Fibroblast of the conjunctiva (primary cell): ENCODE measurements at regions not wholly inside any gene's neighbourhood (a gene's known extent, or its start where the extent isn't known, plus 50 kb on each side); places are given as distances from the start of the nearest gene placed in this dataset.

Source experiments
- DNase-seq: peaks from one replicate; pipeline ENCODE4 v3.0.0-alpha.2; 2010; ENCODE audit warnings: low read depth

DNA sequence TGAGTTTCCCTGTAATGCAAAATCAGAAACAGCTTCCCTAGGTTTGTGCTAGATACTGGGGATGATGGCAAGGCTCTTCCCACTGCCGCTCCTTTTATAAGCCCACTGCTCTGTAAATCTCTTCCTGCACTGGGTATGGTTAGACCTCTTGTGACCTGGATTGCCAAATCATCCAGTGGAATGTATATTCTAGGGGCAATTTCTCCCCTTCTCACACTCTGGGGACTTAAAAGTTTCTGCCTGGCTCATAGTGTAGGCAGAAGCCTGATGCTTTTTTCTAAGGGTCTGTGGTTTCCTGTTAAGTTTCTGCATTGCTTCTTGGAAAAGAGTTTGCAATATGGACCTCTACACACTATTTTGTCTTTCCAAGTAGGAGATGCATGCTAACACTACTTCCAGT, 1582.0 kb upstream of the PCDH20 start:
- no peak for DNase-seq

DNA sequence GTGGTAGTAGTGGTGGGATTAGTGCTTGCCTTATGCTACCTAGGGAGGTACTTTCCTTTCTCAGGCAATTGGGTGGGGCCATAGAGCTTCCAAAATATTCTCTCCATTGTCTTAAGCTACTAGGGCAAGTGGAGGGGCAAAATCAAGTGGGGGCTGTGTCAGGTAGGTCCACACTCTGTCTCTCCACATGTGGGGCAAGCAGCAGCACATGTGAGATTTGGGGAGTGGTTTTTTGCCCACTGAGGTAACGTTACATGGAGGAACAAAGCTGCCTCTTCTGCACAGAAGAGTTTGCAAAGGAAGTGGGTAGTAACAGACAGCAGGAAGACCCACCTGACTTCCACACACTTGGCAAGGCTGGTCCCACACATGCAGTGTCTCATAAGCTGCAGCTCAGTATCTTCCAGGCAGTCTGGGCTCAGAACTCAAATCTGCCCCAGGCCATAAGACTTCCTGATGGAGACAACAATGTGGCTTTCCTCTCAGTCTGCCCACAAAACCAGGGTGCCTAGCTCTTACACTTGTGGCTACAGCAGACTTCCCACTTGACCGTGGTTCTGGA, 1581.5 kb upstream of the PCDH20 start:
- no peak for DNase-seq

DNA sequence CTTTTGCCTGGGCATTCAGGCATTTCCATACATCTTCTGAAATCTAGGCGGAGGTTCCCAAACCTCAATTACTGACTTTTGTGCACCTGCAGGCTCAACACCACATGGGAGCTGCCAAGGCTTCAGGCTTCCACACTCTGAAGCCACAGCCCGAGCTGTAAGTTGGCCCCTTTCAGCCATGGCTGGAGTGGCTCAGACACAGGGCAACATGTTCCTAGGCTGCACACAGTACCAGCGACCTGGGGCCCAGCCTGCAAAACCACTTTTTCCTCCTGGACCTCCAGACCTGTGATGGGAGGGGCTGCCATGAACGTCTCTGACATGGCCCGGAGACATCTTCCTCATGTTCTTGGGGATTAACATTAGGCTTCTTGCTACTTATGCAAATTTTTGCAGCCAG, 1558.2 kb upstream of the PCDH20 start:
- no peak for DNase-seq

DNA sequence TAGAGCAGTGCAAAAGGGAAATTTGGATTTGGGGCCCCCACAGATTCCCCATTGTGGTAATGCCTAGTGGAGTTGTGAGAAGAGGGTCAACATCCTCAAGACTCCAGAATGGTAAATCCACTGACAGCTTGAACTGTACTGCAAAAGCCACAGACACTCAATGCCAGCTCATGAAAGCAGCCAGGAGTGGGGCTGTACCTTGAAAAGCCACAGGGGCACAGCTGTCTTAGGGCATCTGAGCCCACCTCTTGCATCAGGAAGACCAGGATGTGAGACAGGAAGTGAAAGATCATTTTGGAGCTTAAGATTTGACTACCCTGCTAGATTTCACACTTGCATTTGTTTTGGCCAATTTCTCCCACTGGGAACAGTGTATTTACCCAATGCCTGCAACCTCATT, 1548.9 kb upstream of the PCDH20 start:
- no peak for DNase-seq

DNA sequence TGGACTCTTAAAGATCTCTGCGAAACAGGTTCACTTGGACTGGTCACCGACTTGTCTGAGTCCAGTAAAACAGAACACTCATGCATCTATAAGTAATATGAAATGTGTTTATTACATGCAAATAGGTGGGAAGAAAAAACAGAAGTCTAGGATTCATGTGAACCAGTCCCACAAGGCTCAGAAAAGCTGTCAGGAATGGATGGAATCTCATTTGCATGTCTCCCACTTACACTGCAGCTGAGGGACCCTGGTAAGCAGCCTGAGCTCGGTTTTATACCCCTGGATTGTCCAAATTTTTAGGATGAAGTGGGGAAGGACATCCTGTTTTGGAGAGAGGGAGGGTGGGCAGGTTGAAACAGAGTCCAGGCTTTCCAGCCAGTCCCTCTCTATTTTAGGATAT, 1545.1 kb upstream of the PCDH20 start:
- DNase-seq, result no peak

DNA sequence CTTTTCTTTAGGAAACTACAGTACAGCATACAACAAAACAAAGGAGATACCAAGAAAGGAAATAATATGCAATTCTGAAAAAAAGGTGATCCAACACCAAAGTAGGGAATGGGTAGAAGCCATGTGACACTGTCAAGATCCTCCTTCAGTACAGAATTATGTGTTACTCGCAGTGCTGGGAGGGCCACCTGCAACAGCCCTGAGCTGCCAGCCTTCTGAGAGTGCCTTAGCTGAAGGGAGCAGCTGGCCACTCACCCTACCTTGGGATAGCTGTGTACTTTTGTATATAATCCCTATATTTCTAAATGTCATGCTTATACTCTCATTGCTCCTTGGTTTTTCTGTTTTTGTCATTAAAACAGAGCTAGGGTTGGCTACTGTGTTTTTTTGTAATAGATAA, 1518.2 kb upstream of the PCDH20 start:
- DNase-seq, result no peak

DNA sequence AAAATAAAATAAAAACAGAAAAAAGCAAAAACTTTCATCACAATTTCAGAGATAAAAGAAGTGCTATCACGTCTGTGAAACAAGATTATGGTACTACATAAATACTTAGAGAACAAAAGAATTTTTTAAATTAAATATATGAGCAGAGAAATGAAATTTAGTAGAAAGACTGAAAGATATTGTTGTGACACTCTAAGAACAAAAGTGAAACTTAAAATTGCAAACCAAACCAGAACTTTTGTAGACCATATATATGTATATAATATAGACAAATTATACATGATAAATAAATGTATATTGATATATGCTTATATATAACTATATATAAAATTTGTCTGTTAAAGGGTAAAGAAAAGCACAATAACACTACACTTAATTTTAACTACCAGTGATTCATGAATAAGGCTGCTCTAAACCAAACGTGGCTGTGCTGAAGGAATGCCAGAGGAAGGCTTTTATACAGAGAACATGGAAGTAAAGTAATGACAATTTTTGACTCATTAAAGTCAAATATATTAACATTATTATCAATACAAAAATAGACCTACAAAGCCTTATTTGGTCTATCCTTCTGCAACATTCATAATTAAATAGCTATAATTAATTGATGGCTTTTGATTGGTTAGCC, 1516.7 kb upstream of the PCDH20 start:
- DNase-seq, result no peak

DNA sequence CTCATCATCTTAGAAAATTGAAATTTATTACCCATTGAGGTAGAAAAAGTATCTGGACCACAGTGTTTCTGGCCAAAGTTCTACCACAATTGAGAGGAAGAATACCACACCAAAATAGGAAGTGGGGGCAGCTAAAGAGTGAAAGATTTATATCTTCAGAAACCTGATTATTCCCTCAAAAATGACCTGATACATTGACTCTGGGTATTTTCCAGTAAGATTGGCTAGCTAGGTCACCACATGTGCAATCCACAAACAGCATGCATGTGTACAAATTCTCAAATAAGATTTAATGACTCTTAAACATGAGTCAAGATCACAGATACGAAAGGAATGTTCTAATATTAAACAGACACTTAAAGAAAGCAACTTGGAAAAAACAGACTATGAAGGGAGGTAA, 1516.2 kb upstream of the PCDH20 start:
- DNase-seq, result no peak

DNA sequence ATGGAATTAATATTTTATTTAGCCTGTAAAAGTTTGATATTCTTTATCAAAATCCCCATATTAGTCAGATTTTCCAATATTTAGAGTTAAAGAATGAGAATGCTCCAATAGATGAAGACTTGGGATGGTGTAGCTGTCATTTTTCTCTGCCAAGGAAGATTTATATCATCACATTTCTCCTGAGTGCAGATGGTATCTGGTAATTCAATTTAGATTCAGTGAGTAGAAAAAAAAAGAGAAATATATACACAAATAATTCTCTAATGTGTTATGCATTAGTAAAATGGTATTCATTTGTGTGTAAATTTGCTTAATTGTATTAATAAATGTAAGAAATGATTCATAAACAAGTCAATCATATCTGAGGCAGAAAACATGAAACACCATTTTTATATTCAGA, 1508.7 kb upstream of the PCDH20 start:
- no peak for DNase-seq

DNA sequence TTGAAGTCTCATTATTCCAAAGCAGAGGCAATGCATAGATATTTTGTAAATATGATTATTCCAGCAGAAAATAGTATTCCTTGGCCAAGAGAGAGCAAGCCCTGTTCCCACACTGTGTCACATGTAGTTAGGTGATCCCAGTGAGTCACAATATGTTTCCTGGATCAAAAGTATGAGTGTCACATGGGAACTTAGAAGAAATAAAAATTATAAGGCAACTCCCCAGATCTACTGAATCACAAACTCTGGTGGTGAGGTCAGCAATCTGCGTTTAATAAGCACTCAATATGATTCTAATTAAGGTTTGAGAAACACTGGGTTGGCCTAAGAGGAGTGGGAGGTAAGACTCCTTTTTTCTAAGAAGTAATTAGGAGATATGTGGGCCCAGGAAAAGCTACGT, 1504.5 kb upstream of the PCDH20 start:
- DNase-seq, result no peak

DNA sequence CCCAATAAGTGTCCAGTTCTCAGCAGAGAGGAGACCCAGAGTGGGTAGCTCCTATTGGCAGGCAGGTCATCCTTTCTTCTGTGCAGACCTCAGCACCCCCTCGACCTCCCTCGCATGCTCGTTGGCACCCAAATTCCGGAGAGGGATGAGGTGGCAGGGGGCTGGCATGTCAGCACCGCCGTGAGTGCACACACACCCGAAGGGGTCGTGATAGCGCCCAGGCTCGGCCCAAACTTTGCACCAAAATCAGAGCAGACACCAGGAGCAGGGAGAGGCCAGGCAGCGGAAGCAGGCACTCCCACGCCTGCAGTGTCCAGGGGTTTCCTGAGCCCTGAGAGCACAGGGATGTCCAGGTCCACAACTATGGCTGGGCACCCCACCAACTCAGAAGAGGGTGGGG, 1503.8 kb upstream of the PCDH20 start:
- no peak for DNase-seq

DNA sequence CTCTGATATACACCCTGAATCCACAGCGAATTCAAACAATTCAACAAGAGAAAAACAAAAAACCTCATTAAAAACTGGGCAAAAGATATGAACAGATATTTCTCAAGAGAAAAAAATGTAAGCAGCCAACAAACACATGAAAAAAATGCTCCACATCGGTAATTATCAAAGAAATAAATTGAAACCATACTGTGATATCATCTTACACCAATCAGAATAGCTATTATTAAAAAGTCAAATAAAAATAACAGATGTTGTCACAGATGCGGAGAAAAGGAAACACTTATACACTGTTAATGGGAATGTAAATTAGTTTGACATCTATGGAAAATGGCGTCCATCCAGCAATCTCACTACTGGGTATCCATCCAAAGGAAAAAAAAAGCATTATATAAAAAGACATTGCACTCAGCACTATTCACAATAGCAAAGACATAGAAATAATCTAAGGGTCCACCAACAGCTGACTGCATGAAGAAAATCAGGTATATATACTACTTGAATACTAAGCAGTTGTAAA, 1495.0 kb upstream of the PCDH20 start:
- no peak for DNase-seq

DNA sequence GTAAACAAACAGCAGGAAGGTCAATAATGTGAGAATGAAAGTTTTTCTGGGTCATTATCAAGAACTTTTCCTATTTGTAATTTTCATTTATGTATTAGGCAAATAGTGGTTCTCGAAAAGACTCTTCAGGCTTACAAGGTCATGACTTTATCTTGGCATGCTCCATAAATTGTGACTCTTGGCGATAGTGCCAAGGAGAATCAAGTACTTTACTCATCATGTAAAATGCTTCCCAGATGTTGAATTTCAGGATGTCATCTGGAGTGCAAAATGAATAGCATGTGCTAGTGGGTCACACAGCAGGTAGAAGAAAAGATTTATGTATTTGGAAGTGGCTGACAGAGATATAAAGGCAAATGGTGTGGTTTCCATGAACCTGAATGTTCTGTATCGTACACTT, 1492.7 kb upstream of the PCDH20 start:
- DNase-seq, result no peak

DNA sequence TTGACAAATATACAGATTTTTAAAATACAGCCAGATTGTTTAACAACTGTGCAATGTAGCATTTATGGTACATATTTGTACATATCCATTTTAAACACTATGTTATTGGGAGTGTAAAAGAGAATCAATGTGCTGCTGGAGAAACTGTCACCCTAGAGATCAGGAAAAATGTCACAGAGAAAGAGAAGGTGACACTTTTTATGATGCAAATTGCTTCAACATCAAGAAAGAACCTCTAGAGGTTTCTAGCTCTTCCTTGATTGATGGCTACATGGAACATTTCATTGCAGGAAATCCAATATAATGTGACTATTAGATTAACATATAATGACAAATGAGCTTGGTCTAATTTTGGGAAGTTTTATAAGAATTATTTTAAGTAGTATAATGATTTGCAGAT, 1491.2 kb upstream of the PCDH20 start:
- DNase-seq, result no peak

DNA sequence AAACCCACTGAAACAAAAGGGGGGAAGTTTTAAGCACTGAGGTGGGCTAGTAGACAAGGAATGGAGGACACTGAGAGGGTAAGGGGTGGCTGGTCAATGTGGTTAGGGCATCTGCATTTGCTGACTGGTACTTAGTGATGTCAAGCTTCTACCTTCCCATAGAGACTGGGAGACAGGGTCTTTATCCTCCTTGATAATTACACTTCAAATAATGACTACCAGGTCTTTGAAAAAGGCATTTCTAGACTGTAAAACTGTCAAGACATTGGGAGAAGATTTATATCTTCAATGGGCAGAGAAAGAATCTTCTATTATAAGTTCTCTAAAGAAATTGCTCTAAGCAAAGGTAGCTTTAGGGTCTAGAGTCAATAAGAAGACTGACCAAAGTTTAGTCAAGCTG, 1490.8 kb upstream of the PCDH20 start:
- DNase-seq, result no peak

DNA sequence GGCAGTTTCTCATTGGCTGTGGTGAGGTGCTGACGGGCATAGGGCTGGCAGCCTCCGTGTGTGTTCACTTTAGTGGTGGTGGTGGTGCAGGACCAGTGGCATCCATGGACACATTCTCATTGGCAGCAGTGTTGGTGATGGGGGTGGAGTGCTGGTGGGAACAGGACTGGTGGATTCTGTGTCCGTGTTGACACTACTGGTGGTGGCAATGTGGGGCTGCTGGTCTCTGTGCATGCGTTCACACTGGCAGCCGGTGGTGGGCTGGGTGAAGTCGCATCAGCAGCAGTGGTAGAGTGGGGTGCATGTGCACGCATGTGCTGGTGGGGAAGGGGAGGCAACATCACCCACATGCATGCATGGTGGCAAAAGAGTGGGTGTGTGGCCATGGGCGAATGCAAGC, 1471.4 kb upstream of the PCDH20 start:
- no peak for DNase-seq

DNA sequence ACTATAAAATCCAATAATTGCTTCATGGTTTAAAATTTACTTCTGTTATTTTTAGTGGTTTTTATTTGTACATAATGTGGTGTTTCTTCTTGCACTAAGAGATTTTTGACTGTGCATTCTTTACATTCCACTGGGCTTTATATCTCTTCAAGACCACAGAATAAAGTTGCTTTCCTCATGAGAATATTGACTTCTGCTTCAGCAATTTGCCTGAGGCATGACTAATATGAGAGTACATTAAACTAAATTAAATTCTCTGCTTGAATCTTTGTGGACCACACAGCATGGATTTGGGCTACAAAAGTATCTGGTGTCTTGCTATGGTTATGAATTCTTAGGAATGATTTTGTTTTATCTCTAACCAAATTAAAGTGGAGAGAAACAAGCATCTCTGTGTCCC, 1463.4 kb upstream of the PCDH20 start:
- peak; percentile 20 for DNase-seq

DNA sequence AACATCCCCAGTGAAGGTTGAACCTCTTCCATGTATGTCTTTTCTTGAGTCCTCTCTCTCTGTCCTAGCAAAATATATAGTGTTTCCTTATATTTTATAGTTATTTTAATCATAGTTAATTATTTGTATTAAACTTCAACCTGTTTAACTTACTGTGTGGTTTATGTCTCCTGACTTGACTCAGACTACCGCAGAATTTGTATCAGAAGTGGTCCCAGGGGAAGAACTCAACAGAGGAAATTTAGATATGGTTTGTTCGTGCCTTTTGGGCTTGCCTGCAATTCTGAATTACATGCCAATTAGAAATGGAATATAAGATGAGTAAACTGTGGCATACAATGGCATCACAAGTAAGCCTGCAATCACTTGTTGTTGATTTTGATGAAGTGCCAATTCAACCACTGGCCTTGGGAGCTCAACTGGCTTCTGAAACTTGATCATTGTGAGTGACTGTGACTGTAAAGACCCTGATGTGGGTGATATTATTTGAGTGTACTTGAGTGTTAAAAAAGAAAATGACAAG, 1459.5 kb upstream of the PCDH20 start:
- no peak for DNase-seq

DNA sequence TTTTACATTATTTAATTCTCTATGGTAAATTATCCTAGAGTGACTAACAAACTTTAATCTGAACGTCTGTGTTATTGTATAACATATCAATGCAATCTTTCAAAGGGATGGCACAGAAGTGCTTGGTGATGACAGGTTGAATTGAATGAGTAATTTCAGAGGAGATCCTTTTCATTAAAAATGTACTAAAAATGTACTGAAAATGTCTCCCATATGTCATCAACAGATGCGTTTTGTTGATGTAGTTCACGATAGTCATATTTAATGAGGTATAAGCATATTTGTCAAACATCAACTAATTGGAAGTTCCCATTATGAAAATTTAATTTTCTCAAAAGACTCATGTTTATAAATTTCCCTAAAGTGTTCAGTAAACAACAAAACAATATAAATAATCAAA, 1434.7 kb upstream of the PCDH20 start:
- DNase-seq, result no peak

DNA sequence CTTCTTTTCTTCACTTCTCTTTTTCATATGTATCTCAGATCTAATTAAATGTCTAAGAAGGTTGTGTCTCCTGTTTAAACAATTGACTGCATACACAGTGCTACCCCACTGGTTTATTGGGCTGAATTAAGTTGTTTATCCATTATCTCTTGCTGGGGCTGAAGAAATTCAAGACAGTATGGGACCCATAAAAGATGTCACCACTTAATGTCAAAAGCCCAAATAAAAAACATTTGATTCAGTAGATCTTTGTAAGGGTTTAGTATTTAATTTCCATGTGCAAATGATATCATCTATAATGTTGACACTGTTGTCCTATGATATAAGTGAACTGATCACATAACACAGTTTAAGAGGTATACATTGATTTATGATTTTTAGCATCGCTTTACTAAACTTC, 1431.9 kb upstream of the PCDH20 start:
- DNase-seq, result no peak

DNA sequence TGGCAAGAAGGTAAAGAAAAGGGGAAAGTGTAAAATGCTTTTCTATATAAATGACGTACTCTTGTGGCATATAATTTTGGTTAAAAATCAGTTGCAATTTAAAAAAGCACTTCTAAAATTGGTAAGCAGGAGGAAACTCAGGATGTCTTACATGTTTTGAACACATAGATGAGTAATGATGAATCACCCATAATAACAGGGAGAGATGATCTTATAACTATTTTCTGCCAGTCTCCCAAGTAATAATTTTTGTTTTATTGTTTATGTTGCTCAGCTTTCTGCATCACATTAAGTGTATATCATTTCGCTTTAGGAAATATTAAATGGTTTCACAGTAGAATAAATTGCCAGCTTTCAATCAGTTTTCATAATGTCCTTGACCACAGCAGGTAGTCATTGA, 1430.7 kb upstream of the PCDH20 start:
- DNase-seq, result no peak

DNA sequence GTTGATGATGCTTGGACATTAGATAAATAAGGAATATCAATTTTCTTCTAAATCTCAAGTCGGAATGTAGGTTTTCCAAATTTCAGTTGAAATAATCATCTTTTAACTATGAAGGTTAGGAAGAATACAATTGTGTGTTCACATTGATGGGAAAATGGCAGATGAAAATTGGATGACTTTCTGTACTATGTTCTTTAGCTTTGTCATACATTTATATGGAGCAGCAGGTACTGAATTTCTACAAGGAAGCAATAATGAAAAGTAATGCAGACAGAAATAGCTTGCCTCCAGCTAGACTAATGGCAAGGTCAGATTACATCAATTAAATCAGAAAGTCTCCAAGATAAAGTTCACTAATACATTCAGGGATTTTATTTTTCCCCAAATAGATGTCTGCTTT, 1423.7 kb upstream of the PCDH20 start:
- DNase-seq, result no peak

DNA sequence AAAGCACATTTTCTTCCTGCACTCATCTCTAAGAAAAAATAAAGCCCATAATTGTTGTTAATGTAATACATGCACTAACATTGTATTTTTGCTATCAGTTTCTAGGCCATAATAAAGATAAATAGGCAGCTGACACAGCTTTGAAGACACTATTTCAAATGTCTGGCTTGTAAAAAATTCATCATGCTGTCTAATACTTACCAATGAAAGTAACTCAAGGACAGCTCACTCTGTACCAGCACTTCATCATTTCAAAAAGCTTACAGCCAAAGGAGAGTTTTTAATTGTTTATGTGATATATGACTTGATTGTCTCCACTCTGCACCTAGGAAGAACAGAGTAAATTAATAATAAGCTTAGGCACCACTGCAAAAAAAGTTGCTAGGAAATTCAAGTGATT, 1423.3 kb upstream of the PCDH20 start:
- DNase-seq, result no peak

DNA sequence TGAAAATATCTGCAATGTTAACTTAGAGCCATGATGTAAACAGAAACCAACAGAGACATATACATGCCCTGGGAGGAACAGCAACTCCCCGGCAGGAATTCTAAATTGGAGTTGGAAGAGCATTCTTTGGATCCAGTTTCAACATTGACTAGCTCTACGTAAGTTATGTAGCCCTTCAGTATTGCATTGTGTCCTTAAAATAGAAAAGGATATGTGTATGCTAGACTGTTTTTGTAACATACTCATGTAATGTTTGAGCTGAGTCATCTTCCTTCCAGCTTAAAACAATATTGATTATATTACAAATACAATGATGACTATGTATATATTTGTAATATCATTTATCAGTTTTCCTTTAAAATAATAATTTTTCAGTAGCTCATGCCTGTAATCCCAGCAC, 1422.2 kb upstream of the PCDH20 start:
- no peak for DNase-seq
